ENCODE measurements at regions not wholly inside any gene's neighbourhood (a gene's known extent, or its start where the extent isn't known, plus 50 kb on each side); places are given as distances from the start of the nearest gene placed in this dataset.

GRCh38 chr9:16145196-16145950 is 592.5 kb downstream of the CCDC171 start:
- no peak for TF ChIP-seq EZH2 (optimal IDR thresholded peaks at IDR 0.05; ENCODE audit: low read depth, low read length)
- no peak for TF ChIP-seq CTCF (IDR thresholded peaks at IDR 0.05; ENCODE audit: low read length)
- TF ChIP-seq EZH2phosphoT487 (IDR thresholded peaks at IDR 0.05; ENCODE audit: low read length), result no peak

Measured in MM.1S (cell line).